DMS 273 (cell line): ENCODE measurements at regions not wholly inside any gene's neighbourhood (a gene's known extent, or its start where the extent isn't known, plus 50 kb on each side); places are given as distances from the start of the nearest gene placed in this dataset.
A peak's percentile ranks its signal among the peaks of the same experiment; 100 is the strongest.

ENCODE experiments used
- DNase-seq: peaks from one replicate; lab custom pipeline; 2025; ENCODE audit not compliant: unreplicated experiment; lab: John Stamatoyannopoulos, UW

DNA sequence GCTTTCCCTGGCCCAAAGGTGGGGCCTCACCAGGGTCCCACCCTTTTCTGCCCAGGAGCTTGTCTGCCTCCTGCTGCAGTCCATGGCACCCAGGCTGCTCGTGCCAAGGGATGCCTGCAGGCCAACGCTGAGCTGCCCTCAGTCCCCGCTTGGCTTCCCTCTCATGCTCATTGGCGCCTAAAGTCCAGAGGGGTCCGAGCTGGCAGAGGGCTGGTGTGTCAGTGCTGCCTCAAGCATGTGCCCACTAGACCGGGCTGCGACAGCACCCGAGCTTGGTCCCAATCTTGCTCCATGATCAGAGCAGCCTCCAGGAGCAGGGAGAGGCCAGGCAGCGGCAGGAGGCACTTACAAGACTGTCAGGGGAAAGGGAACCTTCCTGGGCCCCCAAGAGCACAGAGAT is 287.0 kb downstream of the ICOS start:
- no peak for DNase-seq

DNA sequence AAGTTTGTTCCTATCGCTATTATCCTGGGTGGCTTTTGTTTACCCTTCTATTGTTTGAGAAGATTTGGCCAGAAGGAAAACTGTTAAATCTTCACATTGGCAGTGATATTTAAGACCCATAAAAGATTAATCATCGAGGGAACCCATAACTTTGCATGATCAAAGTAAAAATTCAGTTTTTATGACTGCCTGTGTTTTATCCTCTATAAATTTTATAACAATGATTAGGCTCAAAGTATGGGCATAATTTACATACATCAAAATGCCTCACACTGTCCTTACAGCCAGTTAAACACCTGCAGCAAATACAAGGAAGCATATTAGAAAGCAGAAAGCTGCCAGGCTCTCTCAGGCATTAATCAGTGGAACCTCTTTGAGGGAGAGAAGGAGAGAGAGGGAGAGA is 289.1 kb downstream of the ICOS start:
- DNase-seq: peak; percentile 15

DNA sequence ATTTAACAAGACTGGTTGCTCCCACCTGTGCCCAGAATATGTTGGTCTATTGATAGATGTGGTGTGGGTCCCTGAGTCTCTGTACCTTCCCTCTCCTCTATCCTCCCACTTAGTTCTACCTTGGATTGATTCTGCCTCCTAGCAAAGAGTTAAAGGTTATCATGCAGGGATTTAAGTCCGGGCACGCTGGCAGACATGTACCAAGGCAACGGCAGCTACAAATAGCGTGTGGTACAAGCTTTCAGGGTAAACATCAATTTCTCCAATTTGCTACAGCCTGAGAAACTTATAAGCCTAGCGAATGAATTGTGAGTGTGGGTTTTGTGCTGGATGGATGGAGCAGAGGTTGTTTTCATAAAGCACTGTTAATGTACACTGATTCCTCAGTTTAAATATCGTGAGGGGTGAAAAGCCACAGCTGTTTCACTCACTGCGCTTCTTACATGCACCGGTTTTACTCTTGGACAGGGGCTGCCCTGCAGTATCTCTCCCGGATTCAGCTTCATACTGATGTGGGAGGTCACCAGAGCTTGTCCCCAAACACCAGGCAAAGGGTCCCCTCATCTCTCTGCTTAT is 289.8 kb downstream of the ICOS start:
- DNase-seq: peak; percentile 19

DNA sequence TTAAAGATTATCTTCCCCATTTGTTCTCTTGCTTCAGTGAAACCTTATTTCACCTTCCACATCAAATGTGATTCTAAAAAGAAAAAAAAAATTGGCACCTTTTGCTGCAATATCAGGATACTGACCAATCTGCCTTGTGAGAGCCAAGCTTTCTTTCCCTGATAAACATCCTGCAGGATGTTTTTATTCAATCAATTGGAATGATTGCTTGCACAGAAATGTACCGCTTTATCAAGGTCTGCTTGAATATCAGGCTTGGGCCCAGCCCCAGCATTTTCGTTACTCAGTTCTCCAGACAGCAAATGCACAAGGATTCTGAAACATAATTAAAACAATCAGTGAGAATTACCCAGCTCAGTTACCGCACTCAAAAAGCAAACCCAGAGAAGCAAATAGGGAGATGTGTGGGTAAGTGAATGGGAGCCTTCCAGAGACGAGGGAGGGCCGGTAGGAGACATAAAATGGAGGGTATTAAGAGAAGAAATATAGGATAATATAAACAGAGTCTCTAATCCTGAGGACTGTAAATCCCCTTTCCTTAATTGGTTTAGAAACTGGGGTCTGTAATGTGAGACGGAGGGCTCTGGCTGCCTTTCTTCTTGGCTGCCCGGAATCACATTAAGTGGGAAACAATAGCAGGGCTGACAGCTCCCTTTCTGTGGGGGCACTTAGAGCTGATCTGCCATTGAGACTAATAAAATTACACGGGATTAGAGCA is 291.8 kb downstream of the ICOS start:
- no peak for DNase-seq

- DNase-seq: no peak
These were observed 297.7 kb downstream of the ICOS start for GRCh38 chr2:204234248-204234647.

DNA sequence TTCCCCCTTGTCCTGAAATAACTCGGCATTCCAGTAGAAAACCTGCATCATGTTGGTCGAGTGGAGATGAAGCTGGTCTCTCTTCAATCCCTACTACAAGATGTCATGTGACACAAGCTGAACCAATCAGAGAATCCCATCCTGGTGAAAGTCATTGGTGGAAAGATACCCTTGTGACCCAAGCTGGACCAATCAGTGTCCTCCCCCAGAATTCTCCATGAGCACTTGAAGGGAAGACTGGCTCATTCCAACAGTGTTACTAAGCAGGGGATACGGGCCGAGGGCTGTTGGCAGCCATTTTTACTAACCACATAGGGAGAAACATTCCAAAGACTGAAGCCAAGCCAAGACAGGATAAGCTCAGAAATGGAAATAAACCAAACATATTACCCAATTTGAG is 298.3 kb downstream of the ICOS start:
- DNase-seq: peak; percentile 15

- no peak for DNase-seq
These were observed 300.9 kb downstream of the ICOS start for GRCh38 chr2:204237416-204237815.

DNA sequence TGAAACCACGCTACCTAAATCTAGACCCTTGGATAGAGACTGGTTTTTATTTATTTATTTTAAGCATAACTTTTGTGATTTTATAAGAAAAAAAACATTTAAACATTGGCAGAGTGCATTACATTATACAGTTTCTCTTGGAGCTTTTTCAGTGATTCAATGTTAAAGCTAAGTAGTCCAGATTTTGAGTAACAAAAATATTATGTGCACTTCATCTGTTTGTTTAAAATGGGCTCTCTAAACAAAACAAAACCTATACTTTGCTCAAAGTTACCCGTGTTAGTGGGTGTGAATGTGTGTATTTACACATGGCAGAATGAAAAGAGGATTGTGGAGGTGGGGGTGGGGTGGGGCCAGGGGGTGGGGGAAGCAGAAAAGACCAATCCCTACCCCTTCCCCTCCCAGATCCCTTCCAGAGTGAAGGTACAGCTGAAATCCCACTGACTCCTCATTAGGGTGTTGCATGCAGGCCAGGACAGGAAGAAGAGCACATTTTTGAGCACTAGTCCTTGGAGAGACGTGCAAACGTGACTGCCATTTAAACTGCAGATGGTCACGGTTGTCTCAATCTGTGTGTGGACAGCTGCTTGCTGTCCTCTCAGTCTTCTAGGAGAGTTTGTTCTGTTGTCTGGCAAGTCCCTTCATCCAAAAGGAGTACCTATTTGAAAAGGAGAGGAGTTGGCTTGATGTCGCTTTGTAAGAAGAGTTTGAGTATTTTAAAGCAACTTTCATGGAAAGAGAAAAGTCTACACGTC is 303.0 kb downstream of the ICOS start:
- DNase-seq: peak; percentile 9

DNA sequence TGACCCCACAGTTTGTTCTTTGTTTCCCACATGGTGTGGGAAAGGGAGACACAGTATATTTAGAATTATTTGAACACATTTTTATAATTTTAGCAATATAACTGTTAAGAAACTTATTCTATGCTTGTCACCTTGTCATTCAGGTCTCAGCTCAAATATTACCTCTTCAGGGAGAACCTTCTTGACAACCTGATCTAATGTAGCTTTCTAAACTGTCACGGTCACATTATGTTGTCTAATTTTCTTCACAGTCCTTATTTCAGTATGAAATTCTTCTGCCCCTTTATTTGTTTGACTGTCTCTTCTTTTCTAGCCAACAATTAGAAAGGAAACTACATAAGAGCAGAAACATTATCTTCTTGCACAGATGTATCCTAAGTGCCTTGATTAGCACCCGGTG is 304.3 kb upstream of the PARD3B start:
- no peak for DNase-seq

GRCh38 chr2:204249437-204249836 is 295.8 kb upstream of the PARD3B start:
- no peak for DNase-seq

DNA sequence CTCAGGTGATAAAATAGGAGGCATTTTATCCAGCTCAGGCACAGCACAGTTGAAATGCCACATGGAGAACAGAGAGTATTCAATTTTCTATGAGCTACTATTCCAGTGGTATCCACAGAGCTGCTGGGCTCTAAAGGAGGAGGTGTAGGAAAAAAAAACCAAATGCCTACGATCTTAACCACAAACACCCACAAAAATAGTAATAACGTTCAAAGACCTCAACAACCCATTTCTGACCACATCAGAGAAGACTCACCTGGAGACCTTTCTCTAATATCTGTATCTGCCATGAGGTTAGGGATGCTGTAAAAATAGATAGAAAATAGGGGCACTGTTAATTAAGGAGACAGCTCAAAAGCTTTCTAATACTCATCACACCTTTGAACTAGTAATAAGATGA is 294.6 kb upstream of the PARD3B start:
- DNase-seq: no peak

- DNase-seq: no peak
These were observed 293.9 kb upstream of the PARD3B start for GRCh38 chr2:204251158-204251997.

- no peak for DNase-seq
These were observed 293.3 kb upstream of the PARD3B start for GRCh38 chr2:204251998-204252376.

GRCh38 chr2:204255071-204255470 is 290.2 kb upstream of the PARD3B start:
- no peak for DNase-seq

- no peak for DNase-seq
These were observed 289.7 kb upstream of the PARD3B start for GRCh38 chr2:204255526-204255925.

- DNase-seq: no peak
These were observed 287.5 kb upstream of the PARD3B start for GRCh38 chr2:204257781-204258180.

DNA sequence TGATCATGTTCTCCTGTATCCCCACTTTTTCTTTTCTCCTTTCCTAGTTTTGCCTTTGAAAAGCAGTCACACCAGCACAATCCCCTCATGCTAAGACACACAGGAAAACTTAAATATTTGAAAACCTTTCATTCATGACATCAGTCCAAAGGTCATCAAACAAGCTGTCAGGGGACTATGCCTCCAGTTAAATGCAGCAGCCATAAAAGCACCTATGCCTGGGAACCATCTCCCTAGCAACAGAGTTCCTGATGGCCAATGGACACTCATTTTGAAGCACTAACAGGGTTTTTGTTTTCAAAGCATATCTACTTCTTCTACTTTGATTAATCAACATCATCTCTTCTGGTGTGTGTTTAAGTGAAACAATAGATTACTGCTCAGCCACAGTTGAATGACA is 286.4 kb upstream of the PARD3B start:
- peak; percentile 15 for DNase-seq

DNA sequence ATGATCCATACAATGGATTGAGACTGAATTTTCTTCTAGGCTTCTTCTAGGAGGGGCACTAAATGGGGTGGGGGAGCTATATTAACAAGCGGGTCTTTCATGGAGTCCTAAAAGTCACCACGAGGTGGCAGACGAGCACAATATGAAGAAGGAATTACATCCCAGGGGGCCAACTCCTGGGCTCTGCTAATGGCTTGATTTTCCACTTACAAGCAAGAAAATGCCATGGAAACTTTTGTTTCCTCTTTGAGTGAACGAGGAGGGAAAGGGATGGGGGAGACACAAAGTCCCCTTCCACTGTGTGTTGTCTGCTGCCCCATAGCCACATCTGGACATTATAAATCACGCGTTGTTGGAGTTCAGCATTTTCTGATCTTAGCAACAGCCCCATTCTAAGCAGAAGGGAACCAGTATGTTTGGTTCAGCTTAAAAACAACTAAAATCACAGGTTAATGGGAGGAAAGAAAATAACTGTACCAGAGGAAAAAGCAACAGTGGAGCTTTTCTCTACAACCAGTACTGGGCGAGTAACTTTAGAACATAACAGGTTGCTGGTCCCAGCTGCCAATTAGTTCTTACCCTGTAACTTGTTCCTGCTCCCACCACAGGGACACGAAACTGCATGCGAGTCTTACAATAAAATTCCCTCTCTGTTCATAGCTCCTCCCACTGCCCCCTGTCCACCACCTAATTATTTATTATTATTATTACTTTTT is 285.0 kb upstream of the PARD3B start:
- peak; percentile 92 for DNase-seq

DNA sequence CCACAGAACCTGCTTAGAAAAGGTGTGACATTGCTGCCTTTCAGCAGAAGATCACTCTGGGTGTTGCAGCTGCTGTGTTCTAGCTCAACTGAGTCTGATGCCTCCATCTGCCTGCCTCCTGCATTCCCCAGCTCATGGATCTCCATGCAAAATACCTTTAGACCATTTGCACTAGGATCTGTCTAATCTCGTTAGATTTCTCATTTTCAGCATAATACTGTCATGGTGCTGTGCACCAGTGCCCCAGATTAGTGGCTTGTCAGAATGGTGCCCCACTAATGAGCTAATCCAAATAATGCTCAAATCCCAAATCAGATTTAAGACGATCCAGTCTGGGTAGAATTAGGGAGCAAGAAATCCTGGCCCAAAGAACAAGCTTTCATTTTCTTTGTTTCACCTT is 284.4 kb upstream of the PARD3B start:
- DNase-seq: peak; percentile 46

GRCh38 chr2:204261846-204262245 is 283.4 kb upstream of the PARD3B start:
- DNase-seq: no peak

DNA sequence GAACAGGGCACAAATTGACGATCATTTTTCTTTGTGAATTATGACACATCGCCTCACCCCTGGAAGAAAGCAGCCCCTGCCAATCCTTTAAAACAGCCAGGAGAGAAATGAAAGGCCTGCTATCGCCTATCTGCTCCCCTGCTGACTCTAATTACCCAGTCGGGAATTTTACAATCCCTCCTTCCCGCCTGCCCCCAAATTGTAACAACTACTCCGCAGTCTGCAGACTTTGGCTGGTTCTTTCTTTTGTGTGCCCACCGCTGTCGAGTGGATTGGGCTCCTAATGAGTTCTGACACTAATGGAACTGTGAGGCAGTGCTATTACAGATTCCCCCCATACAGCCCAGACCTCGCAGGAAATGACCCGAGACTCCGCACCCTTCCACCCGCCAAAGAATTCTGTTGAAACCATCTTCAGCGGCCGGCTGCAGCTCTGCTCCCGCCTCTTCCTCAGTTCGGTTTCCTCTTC is 281.2 kb upstream of the PARD3B start:
- no peak for DNase-seq
